Astrocyte of the spinal cord (primary cell): ENCODE measurements at regions not wholly inside any gene's neighbourhood (a gene's known extent, or its start where the extent isn't known, plus 50 kb on each side); places are given as distances from the start of the nearest gene placed in this dataset.
"Not testable (repeated sequence)": the region's sequence is repeated elsewhere in the genome, so short reads cannot be mapped to it uniquely, and the experiment has no call there.

Source experiments
- DNase-seq: peaks from one replicate; pipeline ENCODE4 v3.0.0; 2011; ENCODE audit warnings: low read depth, low spot score
- H3K4me3 ChIP-seq: 2 replicates; pipeline ENCODE4 v1.5.1; 2011; ENCODE audit warnings: low read depth, mild to moderate bottlenecking, low read length, moderate library complexity
- CTCF ChIP-seq: IDR thresholded peaks from 2 replicates; pipeline ENCODE4 v1.5.1; 2012; ENCODE audit warnings: low read depth, mild to moderate bottlenecking, low read length, inconsistent platforms
- in situ Hi-C: cut with HindIII; loops from 2 replicates; pipeline ENCODE4 v1.10.0; 2017; ENCODE audit warnings: low sequenced_read_pairs

GRCh38 chr20:54922636-54923035 is 447.2 kb downstream of the DOK5 start:
- H3K4me3 ChIP-seq: no peak overlapping the region
- no peak for TF ChIP-seq CTCF
- in situ Hi-C loops: no loop called here
- DNase-seq: no peak

GRCh38 chr20:54922096-54922495 is 446.7 kb downstream of the DOK5 start:
- DNase-seq: no peak
- TF ChIP-seq CTCF: no peak
- H3K4me3 ChIP-seq: no peak overlapping the region
- in situ Hi-C loops: no loop called here

GRCh38 chr20:54920491-54920890 is 445.1 kb downstream of the DOK5 start:
- in situ Hi-C loops: no loop called here
- no peak for TF ChIP-seq CTCF
- no peak for DNase-seq
- no peak overlapping the region for H3K4me3 ChIP-seq

GRCh38 chr20:54918993-54919392 is 443.6 kb downstream of the DOK5 start:
- in situ Hi-C loops, H3K4me3 ChIP-seq, DNase-seq: not testable (repeated sequence)

- DNase-seq: no peak
- in situ Hi-C loops: no loop called here
Measured at GRCh38 chr20:54914995-54915394, 439.6 kb downstream of the DOK5 start.

GRCh38 chr20:54909702-54910101 is 434.3 kb downstream of the DOK5 start:
- DNase-seq: no peak
- TF ChIP-seq CTCF: no peak
- in situ Hi-C loops: no loop called here
- no peak overlapping the region for H3K4me3 ChIP-seq

More at GRCh38 chr20:54914995-54915394, 439.6 kb downstream of the DOK5 start:
- H3K4me3 ChIP-seq: no peak overlapping the region
- TF ChIP-seq CTCF: no peak

GRCh38 chr20:54906134-54906533 is 430.7 kb downstream of the DOK5 start:
- H3K4me3 ChIP-seq, in situ Hi-C loops, DNase-seq: not testable (repeated sequence)

GRCh38 chr20:54897787-54898186 is 422.4 kb downstream of the DOK5 start:
- H3K4me3 ChIP-seq: no peak overlapping the region
- no peak for TF ChIP-seq CTCF
- DNase-seq: no peak
- in situ Hi-C loops: no loop called here
